MM.1S (cell line): ENCODE measurements at regions not wholly inside any gene's neighbourhood (a gene's known extent, or its start where the extent isn't known, plus 50 kb on each side); places are given as distances from the start of the nearest gene placed in this dataset.

Experiments
- CTCF ChIP-seq: fragments of 300-600 bp; sonication (generic); IDR thresholded peaks from 2 replicates; pipeline ENCODE4 v1.5.1; 2016; ENCODE audit warnings: antibody characterized with exemption, low read length, mixed read lengths
- EZH2phosphoT487 ChIP-seq: fragments of 300-600 bp; sonication (generic); IDR thresholded peaks from 2 replicates; pipeline ENCODE4 v1.6.1; 2018; ENCODE audit warnings: antibody characterized with exemption, low read length

GRCh38 chr5:98106116-98107031 lies 667.1 kb upstream of the RGMB start:
- TF ChIP-seq CTCF (no peak), EZH2phosphoT487 (no peak)
